NCI-H128 (cell line): ENCODE measurements at regions not wholly inside any gene's neighbourhood (a gene's known extent, or its start where the extent isn't known, plus 50 kb on each side); places are given as distances from the start of the nearest gene placed in this dataset.
"Not testable (repeated sequence)": the region's sequence is repeated elsewhere in the genome, so short reads cannot be mapped to it uniquely, and the experiment has no call there.

ENCODE experiments used
- DNase-seq: peaks from one replicate; lab custom pipeline; 2025; ENCODE audit not compliant: unreplicated experiment; lab: John Stamatoyannopoulos, UW

- DNase-seq: no peak
These were observed 297.3 kb downstream of the GUCY2F start for GRCh38 chrX:109184506-109185139.

DNA sequence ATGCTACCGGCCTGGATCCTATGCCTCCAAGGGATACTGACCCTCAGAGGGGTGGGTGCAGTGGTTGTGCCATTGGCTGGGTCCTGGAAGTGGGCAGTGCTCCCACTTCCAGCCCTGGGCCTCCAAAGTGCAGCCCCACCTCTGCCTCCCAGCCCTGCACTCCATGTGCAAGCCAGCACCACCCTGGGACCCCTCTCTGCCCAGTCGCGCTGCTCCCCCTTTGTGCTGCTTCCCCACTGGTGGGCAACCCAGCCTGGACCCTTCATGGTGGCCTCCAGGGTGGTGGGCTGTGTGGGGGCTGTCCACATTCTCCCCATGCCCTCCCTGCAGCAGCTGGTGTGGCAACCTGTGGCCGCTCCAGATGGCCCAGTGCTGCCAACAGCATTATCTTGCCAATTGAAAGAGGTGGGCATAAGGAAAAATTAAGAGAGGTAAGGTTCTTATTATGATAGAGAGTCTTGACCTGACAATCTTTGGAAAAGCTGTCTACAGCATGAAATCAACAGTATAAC, 309.7 kb downstream of the GUCY2F start:
- no peak for DNase-seq

GRCh38 chrX:109155161-109155560, 326.7 kb downstream of the GUCY2F start:
- no peak for DNase-seq

GRCh38 chrX:109144173-109144572, 337.7 kb downstream of the GUCY2F start:
- not testable (repeated sequence) for DNase-seq

DNA sequence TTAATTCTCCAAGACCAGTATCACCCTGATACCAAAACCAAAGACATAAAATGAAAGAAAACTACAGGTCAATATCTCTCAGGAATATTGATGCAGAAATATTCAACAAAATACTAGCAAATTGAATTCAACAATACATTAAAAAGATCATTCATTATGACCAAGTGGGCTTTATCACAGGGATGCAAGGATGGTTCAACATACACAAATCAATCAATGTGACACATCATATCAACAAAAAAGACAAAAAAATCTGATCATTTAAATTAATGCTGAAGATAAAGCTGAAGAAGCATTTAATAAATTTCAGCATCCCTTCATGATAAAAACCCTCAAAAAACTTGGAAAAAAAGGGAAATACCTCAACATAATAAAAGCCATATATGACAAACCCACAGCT, 341.4 kb downstream of the GUCY2F start:
- no peak for DNase-seq

GRCh38 chrX:109134777-109135176, 347.1 kb downstream of the GUCY2F start:
- no peak for DNase-seq

- DNase-seq: no peak
These were observed 356.6 kb downstream of the GUCY2F start for GRCh38 chrX:109125304-109125703.

GRCh38 chrX:109089359-109089758, 353.0 kb upstream of the IRS4 start:
- no peak for DNase-seq

- DNase-seq: no peak
These were observed 341.4 kb upstream of the IRS4 start for GRCh38 chrX:109077788-109078187.

- DNase-seq: not testable (repeated sequence)
These were observed 317.8 kb upstream of the IRS4 start for GRCh38 chrX:109054181-109054581.

- DNase-seq: no peak
These were observed 313.5 kb upstream of the IRS4 start for GRCh38 chrX:109049903-109050302.

- no peak for DNase-seq
These were observed 313.1 kb upstream of the IRS4 start for GRCh38 chrX:109049416-109049815.

DNA sequence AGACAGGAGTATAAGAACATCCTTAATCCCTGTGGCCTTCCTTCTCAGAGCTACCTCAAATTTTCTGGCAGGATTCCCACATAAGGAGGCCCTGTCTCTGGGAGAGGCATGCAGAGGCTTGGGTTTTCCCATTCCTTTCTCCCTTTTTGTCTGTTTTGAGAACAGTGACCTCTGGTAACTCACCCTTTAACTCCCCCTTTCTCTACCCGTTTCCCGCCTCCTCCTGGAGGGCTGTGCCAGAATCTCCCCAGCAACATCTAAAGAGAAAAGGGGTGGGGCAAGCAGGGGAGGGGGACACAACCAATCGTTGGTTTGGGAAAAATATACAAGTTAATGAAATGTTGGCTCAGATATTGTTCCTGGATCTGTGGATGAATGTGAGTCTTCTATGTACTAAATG, 303.7 kb upstream of the IRS4 start:
- no peak for DNase-seq

- DNase-seq: no peak
These were observed 300.3 kb upstream of the IRS4 start for GRCh38 chrX:109036624-109037023.

- no peak for DNase-seq
These were observed 257.5 kb upstream of the IRS4 start for GRCh38 chrX:108993909-108994308.

DNA sequence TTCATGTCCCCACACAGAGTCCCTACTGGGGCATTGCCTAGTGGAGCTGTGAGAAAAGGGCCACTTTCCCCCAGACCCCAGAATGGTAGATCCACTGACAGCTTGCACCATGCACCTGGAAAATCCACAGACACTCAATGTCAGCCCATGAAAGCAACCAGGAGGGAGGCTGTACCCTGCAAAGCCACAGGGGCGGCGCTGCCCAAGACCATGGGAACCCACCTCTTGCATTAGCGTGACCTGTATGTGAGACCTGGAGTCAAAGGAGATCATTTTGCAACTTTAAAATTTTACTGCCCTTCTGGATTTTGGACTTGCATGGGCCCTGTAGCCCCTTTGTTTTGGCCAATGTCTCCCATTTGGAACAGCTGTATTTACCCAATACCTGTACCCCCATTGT, 236.5 kb upstream of the IRS4 start:
- DNase-seq: not testable (repeated sequence)

- DNase-seq: no peak
These were observed 210.8 kb upstream of the IRS4 start for GRCh38 chrX:108947205-108947604.

- no peak for DNase-seq
These were observed 210.2 kb upstream of the IRS4 start for GRCh38 chrX:108946531-108946930.

DNA sequence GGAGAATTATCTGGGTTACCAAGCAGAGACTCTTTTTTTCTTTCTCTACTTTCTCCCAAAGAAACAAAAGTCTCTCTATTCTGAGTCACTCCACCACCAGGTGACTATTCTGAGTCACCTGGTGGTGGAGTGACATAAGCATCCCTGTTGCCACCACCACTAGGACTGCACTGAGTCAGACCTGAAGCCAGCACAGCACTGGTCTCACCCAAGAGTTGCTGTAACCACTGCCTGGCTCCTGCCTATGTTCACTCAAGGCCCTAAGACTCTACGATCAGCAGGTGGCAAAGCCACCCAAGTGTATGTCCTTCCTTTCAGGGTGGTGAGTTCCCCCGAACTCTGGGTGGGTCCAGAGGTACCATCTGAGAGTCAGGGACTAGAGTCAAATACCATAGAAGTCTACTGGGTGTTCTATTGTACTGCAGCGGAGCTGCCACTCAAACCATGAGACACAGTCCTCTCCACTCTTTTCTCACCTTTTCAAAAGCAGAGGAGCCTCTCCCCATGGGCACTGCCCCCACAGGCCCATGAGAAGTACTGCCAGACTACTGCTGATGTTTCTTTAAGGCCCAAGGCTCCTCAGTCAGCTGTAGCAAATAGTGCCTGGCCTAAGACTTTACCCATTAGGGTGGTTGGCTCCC, 209.6 kb upstream of the IRS4 start:
- no peak for DNase-seq

- DNase-seq: no peak
These were observed 178.4 kb upstream of the IRS4 start for GRCh38 chrX:108914791-108915190.

DNA sequence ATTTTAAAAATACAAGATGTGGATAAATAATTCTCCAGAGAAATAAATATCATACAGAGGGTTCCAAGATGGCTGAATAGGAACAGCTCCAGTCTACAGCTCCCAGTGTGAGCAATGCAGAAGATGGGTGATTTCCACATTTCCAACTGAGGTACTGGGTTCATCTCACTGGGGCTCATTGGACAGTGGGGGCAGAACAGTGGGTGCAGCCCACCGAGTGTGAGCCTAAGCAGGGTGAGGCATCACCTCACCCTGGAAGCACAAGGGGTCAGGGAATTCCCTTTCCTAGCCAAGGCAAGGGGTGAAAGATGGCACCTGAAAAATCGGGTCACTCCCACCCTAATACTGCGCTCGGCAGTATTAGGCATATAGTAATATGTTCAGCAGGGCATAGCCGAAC, 167.5 kb upstream of the IRS4 start:
- DNase-seq: not testable (repeated sequence)

DNA sequence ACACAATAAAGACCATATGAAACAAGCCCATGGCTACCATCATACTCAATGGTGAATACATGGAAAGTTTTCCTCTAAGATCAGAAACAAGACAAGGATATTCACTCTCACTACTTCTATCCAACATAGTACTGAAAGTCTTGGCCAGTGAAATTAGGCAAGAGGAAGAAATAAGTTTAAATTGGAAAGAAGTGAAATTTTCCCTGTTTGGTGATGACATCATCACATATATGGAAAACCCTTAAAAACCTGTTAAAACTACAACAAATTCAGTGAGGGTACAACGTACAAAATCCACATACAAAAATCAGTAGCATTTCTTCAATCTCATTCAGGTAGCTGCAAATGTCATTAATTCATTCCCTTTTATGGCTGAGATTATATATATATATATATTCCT, 164.0 kb upstream of the IRS4 start:
- no peak for DNase-seq

GRCh38 chrX:108896349-108896748, 160.0 kb upstream of the IRS4 start:
- DNase-seq: not testable (repeated sequence)
